H1 (cell line): ENCODE measurements at regions not wholly inside any gene's neighbourhood (a gene's known extent, or its start where the extent isn't known, plus 50 kb on each side); places are given as distances from the start of the nearest gene placed in this dataset.

Experiments
- CTCF ChIA-PET: fragments of 300-600 bp; sonication (Branson Sonifier 250); formaldehyde crosslinking; loops from one replicate; lab custom pipeline; 2021; ENCODE audit not compliant: partially characterized antibody; lab: Charles Lee
- POLR2A ChIA-PET: fragments of 300-600 bp; sonication (Branson Sonifier 250); formaldehyde crosslinking; loops from one replicate; lab custom pipeline; 2021; ENCODE audit warnings: inconsistent platforms; ENCODE audit not compliant: partially characterized antibody; lab: Charles Lee
- DNase-seq, 2 experiments: peaks; one replicate each; pipeline versions ENCODE4 v3.0.0 to v3.0.0-alpha.2; 2010 to 2022; ENCODE audit warnings: low spot score in 2 of 2, low read depth in 1 of 2, mixed read lengths in 1 of 2
- FAIRE-seq: peaks from 2 replicates; lab custom pipeline; 2011; peaks lifted over from hg19 to GRCh38; lab: Jason Lieb, UNC
- H2AFZ ChIP-seq: 2 replicates; pipeline ENCODE4 v1.8.1; 2012; ENCODE audit warnings: low read length, inconsistent platforms
- H2AK5ac ChIP-seq: 2 replicates; pipeline ENCODE4 v1.6.1; 2013; ENCODE audit warnings: low read depth, low read length
- H2BK120ac ChIP-seq: replicated peaks from 2 replicates; pipeline ENCODE3; 2013; ENCODE audit warnings: low read depth, low read length, inconsistent platforms
- H2BK12ac ChIP-seq: 2 replicates; pipeline ENCODE4 v1.6.1; 2013; ENCODE audit warnings: low read depth, low read length
- H2BK15ac ChIP-seq: 2 replicates; pipeline ENCODE4 v1.6.1; 2013; ENCODE audit warnings: low read length
- H2BK20ac ChIP-seq: 2 replicates; pipeline ENCODE4 v1.6.1; 2013; ENCODE audit warnings: low read length
- H2BK5ac ChIP-seq: 2 replicates; pipeline ENCODE4 v1.6.1; 2013; ENCODE audit warnings: low read depth, low read length
- H3K14ac ChIP-seq: 2 replicates; pipeline ENCODE4 v1.6.1; 2013; ENCODE audit warnings: inconsistent platforms; ENCODE audit not compliant: insufficient read length
- H3K18ac ChIP-seq: 2 replicates; pipeline ENCODE4 v1.6.1; 2013; ENCODE audit warnings: low read length; ENCODE audit errors: extremely low read depth
- H3K23ac ChIP-seq: 2 replicates; pipeline ENCODE4 v1.6.1; 2013; ENCODE audit warnings: inconsistent platforms; ENCODE audit not compliant: insufficient read length
- H3K23me2 ChIP-seq: 2 replicates; pipeline ENCODE4 v1.6.1; 2013; ENCODE audit warnings: low read depth, low read length
- H3K27ac ChIP-seq: 2 replicates; pipeline ENCODE4 v1.6.1; 2011; ENCODE audit warnings: low read depth, low read length, inconsistent platforms
- H3K27me3 ChIP-seq, 4 experiments: replicated peaks in 1 of 4; 1 replicate in 1 of 4; 2 replicates in 3 of 4; pipeline versions ENCODE4 v1.6.1 to v1.8.1; 2011 to 2013; ENCODE audit warnings: low read length in 3 of 4, mild to moderate bottlenecking in 3 of 4, inconsistent platforms in 2 of 4, mixed read lengths in 2 of 4, moderate library complexity in 1 of 4; ENCODE audit not compliant: control insufficient read depth in 3 of 4, insufficient read depth in 3 of 4; ENCODE audit errors: extremely low read depth in 1 of 4
- H3K36me3 ChIP-seq, 4 experiments: 2 replicates each; pipeline versions ENCODE4 v1.6.1 to v1.8.1; 2011 to 2013; ENCODE audit warnings: mild to moderate bottlenecking in 4 of 4, low read length in 3 of 4, moderate library complexity in 2 of 4, control low read depth in 1 of 4, inconsistent platforms in 1 of 4; ENCODE audit not compliant: insufficient read depth in 4 of 4, control insufficient read depth in 2 of 4
- H3K4ac ChIP-seq: replicated peaks from 2 replicates; pipeline ENCODE3; 2013; ENCODE audit warnings: low read length, low read depth, mixed read lengths, inconsistent platforms; ENCODE audit not compliant: insufficient read length
- H3K4me1 ChIP-seq, 4 experiments: replicated peaks in 1 of 4; 1 replicate in 1 of 4; 2 replicates in 3 of 4; pipeline versions ENCODE4 v1.6.1 to v1.8.1; 2011 to 2013; ENCODE audit warnings: low read length in 3 of 4, inconsistent platforms in 2 of 4, mixed read lengths in 1 of 4; ENCODE audit not compliant: insufficient read depth in 4 of 4, control insufficient read depth in 3 of 4
- H3K4me2 ChIP-seq, 2 experiments: 2 replicates each; pipeline versions ENCODE4 v1.6.1 to v1.8.1; 2011 to 2013; ENCODE audit warnings: low read depth in 2 of 2, low read length in 2 of 2, control low read depth in 1 of 2, inconsistent platforms in 1 of 2, mild to moderate bottlenecking in 1 of 2; ENCODE audit not compliant: insufficient read depth in 1 of 2
- H3K4me3 ChIP-seq, 4 experiments: fragments of 200-600, 300-600 bp in 1 of 4; sonication (generic), shearing (Covaris generic), sonication (Bioruptor Twin) in 1 of 4; 2 replicates each; pipeline versions ENCODE4 v1.5.1 to v1.8.1; 2011 to 2016; ENCODE audit warnings: low read length in 4 of 4, low read depth in 3 of 4, control low read depth in 2 of 4, inconsistent platforms in 2 of 4, mild to moderate bottlenecking in 2 of 4, mixed read lengths in 1 of 4, moderate library complexity in 1 of 4; ENCODE audit not compliant: insufficient read depth in 2 of 4; ENCODE audit errors: extremely low read depth in 1 of 4
- H3K56ac ChIP-seq: replicated peaks from 2 replicates; pipeline ENCODE3; 2013; ENCODE audit warnings: low read depth, mild to moderate bottlenecking, mixed read lengths, low read length, inconsistent platforms; ENCODE audit not compliant: insufficient read length
- H3K79me1 ChIP-seq: 2 replicates; pipeline ENCODE4 v1.6.1; 2013; ENCODE audit warnings: low read depth, low read length, control low read depth
- H3K79me2 ChIP-seq, 2 experiments: 2 replicates each; pipeline versions ENCODE4 v1.6.1 to v1.8.1; 2012 to 2013; ENCODE audit warnings: low read length in 2 of 2, mild to moderate bottlenecking in 2 of 2, inconsistent platforms in 1 of 2; ENCODE audit not compliant: insufficient read depth in 2 of 2, control insufficient read depth in 1 of 2
- H3K9ac ChIP-seq, 4 experiments: replicated peaks in 1 of 4; 1 replicate in 1 of 4; 2 replicates in 3 of 4; pipeline versions ENCODE4 v1.6.1 to v1.8.1; 2011 to 2013; ENCODE audit warnings: low read depth in 3 of 4, low read length in 3 of 4, control low read depth in 2 of 4, mild to moderate bottlenecking in 2 of 4, moderate library complexity in 2 of 4, inconsistent platforms in 1 of 4; ENCODE audit errors: extremely low read depth in 1 of 4
- H3K9me3 ChIP-seq, 2 experiments: 2 replicates each; pipeline versions ENCODE4 v1.6.1 to v1.8.1; 2012 to 2013; ENCODE audit warnings: mild to moderate bottlenecking in 2 of 2, moderate library complexity in 2 of 2, control low read depth in 1 of 2, inconsistent platforms in 1 of 2, low read depth in 1 of 2, low read length in 1 of 2, mixed read lengths in 1 of 2; ENCODE audit not compliant: insufficient read depth in 2 of 2
- H4K20me1 ChIP-seq, 2 experiments: replicated peaks in 1 of 2; 2 replicates each; pipeline versions ENCODE3 to v1.8.1; 2011 to 2013; ENCODE audit warnings: inconsistent platforms in 2 of 2, low read length in 2 of 2, mild to moderate bottlenecking in 1 of 2; ENCODE audit not compliant: insufficient read depth in 2 of 2, control insufficient read depth in 1 of 2
- H4K5ac ChIP-seq: 2 replicates; pipeline ENCODE4 v1.6.1; 2013; ENCODE audit warnings: low read length, low read depth, mixed read lengths, inconsistent platforms; ENCODE audit not compliant: insufficient read length
- H4K8ac ChIP-seq: 2 replicates; pipeline ENCODE4 v1.8.0; 2013; ENCODE audit warnings: mild to moderate bottlenecking, moderate library complexity, low read length, inconsistent platforms; ENCODE audit not compliant: insufficient read depth; ENCODE audit errors: extremely low read depth
- H4K91ac ChIP-seq: replicated peaks from 2 replicates; pipeline ENCODE3; 2013; ENCODE audit warnings: low read length, mixed read lengths, inconsistent platforms; ENCODE audit not compliant: insufficient read length
- CREB1 ChIP-seq: IDR thresholded peaks from 2 replicates; pipeline ENCODE4 v1.6.1; 2012; ENCODE audit warnings: inconsistent platforms
- EZH2 ChIP-seq: fragments of 200-600 bp; sonication (generic); IDR thresholded peaks from 2 replicates; pipeline ENCODE4 v1.7.1; 2012; ENCODE audit warnings: low read depth, mild to moderate bottlenecking, moderate library complexity, low read length, inconsistent platforms; ENCODE audit not compliant: severe bottlenecking
- FOSL1 ChIP-seq: IDR thresholded peaks from 2 replicates; pipeline ENCODE4 v1.6.1; 2011; ENCODE audit warnings: mild to moderate bottlenecking, low read depth, low read length, moderate library complexity; ENCODE audit not compliant: insufficient read depth
- JUN ChIP-seq: IDR thresholded peaks from 2 replicates; pipeline ENCODE4 v1.6.1; 2011; ENCODE audit warnings: low read depth, mild to moderate bottlenecking, improper control_type of control experiment, low read length
- KDM5A ChIP-seq: fragments of 200-600 bp; IDR thresholded peaks from 2 replicates; pipeline ENCODE4 v1.7.1; 2012; ENCODE audit warnings: mild to moderate bottlenecking, low read length, inconsistent platforms, mixed read lengths
- RBBP5 ChIP-seq: IDR thresholded peaks from 2 replicates; pipeline ENCODE4 v1.7.1; 2012; ENCODE audit warnings: low read depth, mild to moderate bottlenecking, inconsistent platforms, low read length, moderate library complexity, borderline replicate concordance
- SIN3A ChIP-seq, 2 experiments: IDR thresholded peaks in 1 of 2; conservative IDR thresholded peaks in 1 of 2; 2 replicates each; pipeline ENCODE4 v1.6.1; 2011 to 2012; ENCODE audit warnings: low read length in 2 of 2, improper control_type of control experiment in 1 of 2, low read depth in 1 of 2, mild to moderate bottlenecking in 1 of 2
- SP2 ChIP-seq: IDR thresholded peaks from 2 replicates; pipeline ENCODE4 v1.6.1; 2012; ENCODE audit warnings: mild to moderate bottlenecking, low read length, inconsistent platforms
- TCF12 ChIP-seq: IDR thresholded peaks from 2 replicates; pipeline ENCODE4 v1.6.1; 2011; ENCODE audit warnings: low read depth, mild to moderate bottlenecking, low read length
- TEAD4 ChIP-seq: IDR thresholded peaks from 2 replicates; pipeline ENCODE4 v1.6.1; 2012; ENCODE audit warnings: low read depth, low read length, inconsistent platforms, mixed read lengths
- ZNF274 ChIP-seq: IDR thresholded peaks from 2 replicates; pipeline ENCODE4 v1.7.0; 2012; ENCODE audit warnings: low read length, borderline replicate concordance; ENCODE audit errors: extremely low read depth
- WGBS, 2 experiments: shearing (Covaris generic) in 1 of 2; methylation state at CpG; one replicate each; pipeline versions ENCODE4 v1.1.6 to v1.1.7; 2013 to 2015; ENCODE audit warnings: low lambda C conversion rate in 2 of 2, mixed read lengths in 2 of 2, inconsistent platforms in 1 of 2, low coverage in 1 of 2, missing lambda C conversion rate in 1 of 2; ENCODE audit not compliant: insufficient replicate concordance in 2 of 2, insufficient coverage in 1 of 2, insufficient read length in 1 of 2; ENCODE audit errors: extremely low coverage in 1 of 2, missing lambda C conversion rate in 1 of 2; 5-methylcytosine and 5-hydroxymethylcytosine counted together
- TF ChIP-seq, protein P1 (sequence below): IDR thresholded peaks from 2 replicates; pipeline ENCODE4 v1.6.1; 2011; ENCODE audit warnings: low read depth, mild to moderate bottlenecking, low read length; ENCODE audit not compliant: insufficient read depth
- TF ChIP-seq, protein P2 (sequence below): IDR thresholded peaks from 2 replicates; pipeline ENCODE4 v1.6.1; 2012; ENCODE audit warnings: inconsistent platforms

DNA sequence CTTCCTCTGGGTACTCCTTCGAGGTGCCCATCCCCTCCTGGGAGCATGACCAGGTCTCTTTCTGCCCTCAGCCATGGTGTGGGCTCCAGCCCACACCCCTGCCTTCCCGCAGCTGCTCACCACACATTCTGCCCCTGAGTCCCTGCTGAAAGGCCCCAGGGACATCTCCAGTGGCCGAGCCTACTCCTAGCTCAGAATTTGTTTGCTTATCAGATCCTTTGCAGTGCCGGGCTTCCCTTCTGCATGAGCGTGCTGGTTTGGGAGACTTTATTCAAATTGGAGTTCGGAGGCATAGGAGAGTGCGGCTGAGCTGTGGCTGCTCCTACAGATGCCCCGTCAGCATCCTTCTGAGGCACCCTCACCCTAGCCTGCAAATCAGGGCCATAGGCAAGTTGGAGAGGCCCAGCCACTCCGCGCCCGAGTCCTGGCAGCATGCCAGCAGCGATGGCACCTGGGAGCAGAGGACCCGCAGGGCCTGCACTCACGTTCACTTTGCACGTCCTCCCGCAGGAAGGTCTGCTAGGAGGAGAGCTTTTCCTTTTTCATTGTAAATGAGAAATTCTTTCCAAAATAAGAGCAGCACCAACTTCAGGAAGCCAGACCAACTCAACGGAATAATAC lies 327.3 kb downstream of the QKI start:
- no peak overlapping the region for H2BK5ac ChIP-seq
- no peak overlapping the region for H2BK20ac ChIP-seq
- H4K91ac ChIP-seq = no peak overlapping the region
- 89% methylated on average over 17 of the region's 17 CpGs; no CpG with 5 or more reads in 1 of the 2 experiments for WGBS, 2 experiments
- H3K23ac ChIP-seq = no peak overlapping the region
- H3K4me1 ChIP-seq = no peaks in the 10 kb centered on the region; a peak in 1 of 7 replicates
- no peaks in the 10 kb centered on the region for H3K79me1 ChIP-seq
- no peak overlapping the region for H3K14ac ChIP-seq
- H3K18ac ChIP-seq = no peak overlapping the region
- FAIRE-seq = no peak
- H3K4me2 ChIP-seq = no peak overlapping the region
- H3K23me2 ChIP-seq = no peaks in the 10 kb centered on the region
- H3K56ac ChIP-seq = no peak overlapping the region
- H3K27ac ChIP-seq = no peak overlapping the region
- no peaks in the 10 kb centered on the region for H3K36me3 ChIP-seq
- no peak overlapping the region for H2AK5ac ChIP-seq
- ChIA-PET POLR2A (interaction anchor here (0.6 kb wide), 1 partner anchor 326 kb away, joined by 3 read pairs; no protein-coding TSS in a partner anchor), CTCF (interaction anchor here (1.3 kb wide), 1 partner anchor 12 kb away, joined by 5 read pairs; no protein-coding TSS in a partner anchor)
- H4K8ac ChIP-seq = no peak overlapping the region
- no peaks in the 10 kb centered on the region for H3K9me3 ChIP-seq
- H3K9ac ChIP-seq = no peak overlapping the region
- no peaks in the 10 kb centered on the region for H3K79me2 ChIP-seq
- H3K27me3 ChIP-seq = no peaks in the 10 kb centered on the region
- no peak overlapping the region for H2BK12ac ChIP-seq
- no peak overlapping the region for H4K5ac ChIP-seq
- no peak overlapping the region for H2BK15ac ChIP-seq
- H4K20me1 ChIP-seq = no peaks in the 10 kb centered on the region
- no peak for DNase-seq
- H2BK120ac ChIP-seq = no peak overlapping the region
- H2AFZ ChIP-seq = no peak overlapping the region
- no peak overlapping the region for H3K4ac ChIP-seq
- H3K4me3 ChIP-seq = no peak overlapping the region
- TF ChIP-seq, protein P1, sequence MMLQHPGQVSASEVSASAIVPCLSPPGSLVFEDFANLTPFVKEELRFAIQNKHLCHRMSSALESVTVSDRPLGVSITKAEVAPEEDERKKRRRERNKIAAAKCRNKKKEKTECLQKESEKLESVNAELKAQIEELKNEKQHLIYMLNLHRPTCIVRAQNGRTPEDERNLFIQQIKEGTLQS = no peak
- TF ChIP-seq RBBP5 (no peak), KDM5A (no peak), TEAD4 (no peak), CREB1 (no peak), SIN3A (conservative IDR thresholded peaks at IDR 0.05 in 1 of 2, IDR thresholded peaks at IDR 0.05 in 1 of 2; ENCODE audit: low read depth in 1 of 2, low read length in 2 of 2) (no peak), FOSL1 (no peak), SP2 (no peak), JUN (no peak), TCF12 (no peak), EZH2 (no peak), ZNF274 (no peak)
- TF ChIP-seq, protein P2, sequence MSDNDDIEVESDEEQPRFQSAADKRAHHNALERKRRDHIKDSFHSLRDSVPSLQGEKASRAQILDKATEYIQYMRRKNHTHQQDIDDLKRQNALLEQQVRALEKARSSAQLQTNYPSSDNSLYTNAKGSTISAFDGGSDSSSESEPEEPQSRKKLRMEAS = no peak
